Tibial nerve (tissue), 4 donors: ENCODE measurements at regions not wholly inside any gene's neighbourhood (a gene's known extent, or its start where the extent isn't known, plus 50 kb on each side); places are given as distances from the start of the nearest gene placed in this dataset.

Source experiments
- EP300 ChIP-seq, 2 donors: sonication (generic); formaldehyde crosslinking; IDR thresholded peaks; one replicate each; pipeline ENCODE4 v1.6.1; 2017; ENCODE audit warnings: antibody characterized with exemption in 2 of 2, mild to moderate bottlenecking in 1 of 2
- POLR2A ChIP-seq, 2 donors: fragments of 450-650 bp; IDR thresholded peaks; one replicate each; pipeline ENCODE4 v1.6.1; 2017; ENCODE audit warnings: antibody characterized with exemption in 2 of 2, mild to moderate bottlenecking in 2 of 2, moderate library complexity in 2 of 2
- TF ChIP-seq, protein P1 (sequence below), 5 experiments: fragments of 200-600 bp in 3 of 5; fragments of 450-650 bp in 2 of 5; sonication (generic) in 3 of 5; IDR thresholded peaks; one replicate each; pipeline ENCODE4 v1.5.1; 2016 to 2019; ENCODE audit warnings: antibody characterized with exemption in 5 of 5, mild to moderate bottlenecking in 3 of 5, moderate library complexity in 2 of 5

DNA sequence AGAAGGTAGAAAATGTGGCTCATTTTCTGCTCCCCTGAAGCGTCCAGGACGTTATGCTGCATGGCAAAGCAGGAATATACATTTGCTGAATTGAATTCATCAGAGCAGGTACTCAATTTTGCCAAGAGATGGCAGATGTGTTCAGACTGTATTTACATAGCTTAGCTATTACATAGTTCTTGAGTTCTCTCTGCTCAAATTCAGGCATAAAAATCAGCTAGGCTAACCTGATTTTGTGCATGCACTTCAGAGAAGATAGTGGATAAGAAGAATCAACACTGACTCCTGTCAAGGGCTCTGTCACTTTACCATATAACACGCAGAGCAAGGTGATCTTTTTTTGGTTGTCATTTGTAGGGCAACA lies 209.2 kb upstream of the FAM3C start:
- TF ChIP-seq, protein P1, sequence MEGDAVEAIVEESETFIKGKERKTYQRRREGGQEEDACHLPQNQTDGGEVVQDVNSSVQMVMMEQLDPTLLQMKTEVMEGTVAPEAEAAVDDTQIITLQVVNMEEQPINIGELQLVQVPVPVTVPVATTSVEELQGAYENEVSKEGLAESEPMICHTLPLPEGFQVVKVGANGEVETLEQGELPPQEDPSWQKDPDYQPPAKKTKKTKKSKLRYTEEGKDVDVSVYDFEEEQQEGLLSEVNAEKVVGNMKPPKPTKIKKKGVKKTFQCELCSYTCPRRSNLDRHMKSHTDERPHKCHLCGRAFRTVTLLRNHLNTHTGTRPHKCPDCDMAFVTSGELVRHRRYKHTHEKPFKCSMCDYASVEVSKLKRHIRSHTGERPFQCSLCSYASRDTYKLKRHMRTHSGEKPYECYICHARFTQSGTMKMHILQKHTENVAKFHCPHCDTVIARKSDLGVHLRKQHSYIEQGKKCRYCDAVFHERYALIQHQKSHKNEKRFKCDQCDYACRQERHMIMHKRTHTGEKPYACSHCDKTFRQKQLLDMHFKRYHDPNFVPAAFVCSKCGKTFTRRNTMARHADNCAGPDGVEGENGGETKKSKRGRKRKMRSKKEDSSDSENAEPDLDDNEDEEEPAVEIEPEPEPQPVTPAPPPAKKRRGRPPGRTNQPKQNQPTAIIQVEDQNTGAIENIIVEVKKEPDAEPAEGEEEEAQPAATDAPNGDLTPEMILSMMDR (IDR thresholded peaks at IDR 0.05), result peak in 1 of 5 experiments; percentile 12
- TF ChIP-seq POLR2A (IDR thresholded peaks at IDR 0.05), result no peak
- TF ChIP-seq EP300 (IDR thresholded peaks at IDR 0.05), result no peak
